Adrenal gland (tissue), 5 donors: ENCODE measurements at regions not wholly inside any gene's neighbourhood (a gene's known extent, or its start where the extent isn't known, plus 50 kb on each side); places are given as distances from the start of the nearest gene placed in this dataset.

ENCODE experiments used
- CTCF ChIP-seq, 6 experiments: fragments of 450-650 bp in 4 of 6; fragments of 200-600 bp in 2 of 6; sonication (generic) in 1 of 6; IDR thresholded peaks; 1 replicate in 5 of 6; 2 replicates in 1 of 6; pipeline versions ENCODE4 v1.5.1 to v1.8.0; 2016 to 2021; ENCODE audit warnings: antibody characterized with exemption in 6 of 6, mild to moderate bottlenecking in 2 of 6, moderate library complexity in 1 of 6
- POLR2A ChIP-seq, 2 donors: fragments of 450-650 bp; IDR thresholded peaks; one replicate each; pipeline ENCODE4 v1.6.1; 2017; ENCODE audit warnings: antibody characterized with exemption in 2 of 2, mild to moderate bottlenecking in 2 of 2, moderate library complexity in 1 of 2
- donor health status: DM: no; HTN: no; CAD: no.

GRCh38 chr5:43785198-43785597, 182.2 kb downstream of the NNT start:
- TF ChIP-seq CTCF (IDR thresholded peaks at IDR 0.05): no peak
- TF ChIP-seq POLR2A (IDR thresholded peaks at IDR 0.05): no peak
